ENCODE measurements at regions not wholly inside any gene's neighbourhood (a gene's known extent, or its start where the extent isn't known, plus 50 kb on each side); places are given as distances from the start of the nearest gene placed in this dataset.
"Not testable (repeated sequence)": the region's sequence is repeated elsewhere in the genome, so short reads cannot be mapped to it uniquely, and the experiment has no call there.

- not testable (repeated sequence) for DNase-seq (ENCODE audit: low read depth)
Measured at GRCh38 chr4:138622362-138622761, 380.2 kb upstream of the SLC7A11 start.

- DNase-seq (ENCODE audit: low read depth), result no peak
Measured at GRCh38 chr4:138616775-138617174, 374.6 kb upstream of the SLC7A11 start.

DNA sequence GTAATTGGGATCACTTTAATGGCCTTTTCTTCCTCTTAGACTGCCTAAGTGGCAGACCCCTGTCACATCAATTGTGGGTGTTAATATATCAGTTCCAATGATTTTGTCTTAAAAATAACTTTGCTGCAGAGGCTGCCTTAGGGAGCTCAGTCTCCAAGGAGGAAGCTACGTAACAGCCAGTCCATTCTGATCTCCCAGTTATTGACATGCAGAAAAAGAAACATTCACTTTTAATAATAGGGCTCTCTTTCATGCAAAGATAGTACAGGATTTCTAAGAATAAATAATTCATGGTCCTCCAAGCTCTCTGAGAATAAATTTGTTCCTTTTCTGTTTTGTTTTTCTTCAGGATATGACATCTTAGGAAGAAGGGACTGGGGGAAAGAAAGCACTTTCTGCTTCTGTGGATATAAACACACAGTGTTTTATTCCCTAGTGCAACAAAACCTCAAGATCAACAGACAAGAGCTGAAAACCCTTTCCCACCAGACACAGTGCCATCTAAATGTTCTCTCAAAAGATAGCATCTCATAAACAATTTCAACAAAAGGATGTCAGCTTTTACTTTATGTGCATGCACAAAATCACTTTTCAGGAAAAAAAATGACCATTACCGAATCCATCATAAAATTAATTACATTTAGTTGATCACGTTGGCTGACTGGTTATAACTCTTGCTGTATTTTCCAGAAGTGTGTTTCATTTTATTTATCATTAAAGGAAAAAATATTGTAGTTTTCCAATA is 372.4 kb upstream of the SLC7A11 start:
- no peak for DNase-seq (ENCODE audit: low read depth)

DNA sequence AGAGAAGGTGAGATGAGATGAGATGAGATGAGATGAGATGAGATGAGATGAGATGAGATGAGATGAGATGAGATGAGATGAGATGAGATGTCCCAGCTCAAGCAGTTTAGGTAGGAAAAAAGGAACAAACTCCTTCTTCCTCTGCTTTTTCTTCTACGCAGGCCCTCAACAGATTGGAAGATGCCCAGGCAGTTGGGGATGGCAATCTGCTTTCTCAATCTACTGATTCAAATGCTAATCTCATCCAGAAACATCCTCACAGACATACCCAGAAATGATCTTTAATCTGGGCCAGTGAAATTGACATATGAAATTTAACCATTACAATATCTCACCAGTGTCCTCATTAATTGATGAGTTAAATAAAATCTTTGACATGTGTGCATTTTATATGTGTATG is 370.3 kb upstream of the SLC7A11 start:
- no peak for DNase-seq (ENCODE audit: low read depth)

- no peak for DNase-seq (ENCODE audit: low read depth)
Measured at GRCh38 chr4:138611721-138612120, 369.6 kb upstream of the SLC7A11 start.

- DNase-seq (ENCODE audit: low read depth), result no peak
Measured at GRCh38 chr4:138611017-138611416, 368.9 kb upstream of the SLC7A11 start.

GRCh38 chr4:138609943-138610350 is 367.8 kb upstream of the SLC7A11 start:
- DNase-seq (ENCODE audit: low read depth), result no peak

DNA sequence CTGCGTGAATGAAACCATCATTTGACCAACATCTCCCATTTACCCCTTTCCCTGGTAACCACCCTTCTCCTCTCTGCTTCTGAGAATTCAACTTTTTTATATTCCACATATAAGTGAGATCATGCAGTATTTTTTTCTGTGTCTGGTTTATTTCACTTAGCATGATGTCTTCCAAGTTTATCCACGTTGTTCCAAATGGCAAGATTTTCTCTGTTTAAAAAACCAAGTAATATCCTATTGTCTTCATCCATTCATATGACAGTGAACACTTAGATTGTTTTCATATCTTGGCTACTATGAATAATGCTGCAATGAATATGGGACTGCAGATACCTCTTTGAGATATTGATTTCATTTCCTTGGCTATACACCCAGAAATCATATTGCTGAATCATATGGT is 362.4 kb upstream of the SLC7A11 start:
- DNase-seq (ENCODE audit: low read depth), result no peak

DNA sequence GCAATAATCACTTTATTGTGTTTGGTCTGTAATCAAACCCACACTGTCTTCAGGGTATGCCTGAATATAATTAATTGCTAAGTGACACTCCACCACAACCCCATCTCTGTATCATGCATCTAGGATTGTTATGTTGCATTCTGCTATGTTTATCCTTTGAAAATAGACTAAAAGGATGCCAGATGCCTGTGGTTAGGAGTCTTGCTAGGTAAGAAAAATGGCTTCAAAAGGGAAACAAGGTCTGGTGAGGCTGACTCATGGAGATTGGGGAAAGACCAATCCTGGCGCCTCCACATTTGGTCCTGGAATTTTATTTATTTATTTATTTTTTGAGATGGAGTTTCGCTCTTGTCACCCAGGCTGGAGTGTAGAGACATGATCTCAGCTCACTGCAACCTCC is 360.5 kb upstream of the SLC7A11 start:
- no peak for DNase-seq (ENCODE audit: low read depth)

DNA sequence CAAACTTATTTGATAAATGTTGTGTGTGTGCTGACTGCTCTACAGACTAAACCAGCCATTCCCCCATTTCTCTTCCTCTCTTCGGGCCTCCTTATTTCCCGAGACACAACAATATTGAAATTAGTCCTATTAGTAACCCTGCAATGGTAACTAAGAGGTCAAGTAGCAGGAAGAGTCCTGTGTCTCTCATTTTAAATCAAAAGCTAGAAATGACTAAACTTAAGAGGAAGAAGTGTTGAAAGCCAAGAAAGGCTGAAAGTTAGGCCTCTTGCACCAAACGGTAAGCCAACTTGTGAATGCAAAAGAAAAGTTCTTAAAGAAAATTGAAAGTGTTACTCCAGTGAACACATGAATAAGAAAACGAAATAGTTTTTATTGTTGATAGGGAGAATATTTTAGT is 357.8 kb upstream of the SLC7A11 start:
- DNase-seq (ENCODE audit: low read depth), result no peak

- no peak for DNase-seq (ENCODE audit: low read depth)
Measured at GRCh38 chr4:138598226-138598625, 356.1 kb upstream of the SLC7A11 start.

DNA sequence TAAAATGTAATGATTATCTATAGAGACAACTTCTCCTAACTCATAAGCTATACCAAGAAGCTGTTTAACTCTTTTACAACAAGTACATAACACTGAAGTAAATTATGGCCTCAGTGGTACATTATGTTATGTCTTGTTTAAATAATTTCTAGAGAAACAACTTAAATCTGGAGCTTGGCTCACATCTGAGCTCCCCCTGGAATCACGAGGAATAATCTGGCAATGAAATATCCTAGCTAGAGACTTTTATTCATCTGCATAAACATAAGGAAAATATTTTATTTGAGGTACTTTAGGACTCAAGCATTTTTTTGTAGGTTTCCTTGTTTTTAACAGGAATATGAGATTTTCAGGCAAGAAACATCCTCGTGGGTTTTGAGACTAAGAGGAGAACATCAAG is 354.7 kb upstream of the SLC7A11 start:
- no peak for DNase-seq (ENCODE audit: low read depth)

DNA sequence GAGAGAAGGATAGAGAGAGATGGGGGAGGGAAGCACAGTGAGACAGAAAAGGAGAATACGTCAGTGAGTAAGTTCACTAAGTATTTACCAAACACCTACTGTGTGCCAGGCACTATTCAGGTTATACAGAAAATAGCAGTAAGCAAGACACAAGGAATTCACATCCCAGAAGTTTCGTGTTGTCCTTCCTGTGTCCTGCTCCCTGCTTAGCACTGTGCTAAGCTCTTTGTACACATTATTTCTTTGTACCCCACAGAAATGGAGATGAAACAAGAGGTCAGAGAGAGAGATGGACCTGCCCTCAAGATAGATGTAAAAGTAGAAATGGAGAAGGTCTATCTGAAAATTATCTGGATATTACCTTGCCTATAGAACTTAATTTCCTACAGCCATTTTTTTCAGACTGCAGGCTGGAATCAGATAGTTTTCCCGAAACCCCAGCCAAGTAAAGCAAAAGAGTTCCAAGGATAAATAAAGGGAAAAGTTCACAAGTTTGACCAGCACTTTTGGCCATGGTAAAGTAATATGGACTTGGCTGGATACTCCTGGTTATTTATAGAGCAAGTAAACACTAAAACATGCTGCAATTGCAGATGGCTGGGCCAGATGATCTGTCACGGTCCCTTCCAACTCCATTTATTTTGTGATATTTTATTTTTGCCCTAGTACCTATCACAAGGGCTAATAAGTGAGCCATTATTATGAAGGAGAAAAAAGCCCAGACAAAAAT is 353.7 kb upstream of the SLC7A11 start:
- no peak for DNase-seq (ENCODE audit: low read depth)

DNA sequence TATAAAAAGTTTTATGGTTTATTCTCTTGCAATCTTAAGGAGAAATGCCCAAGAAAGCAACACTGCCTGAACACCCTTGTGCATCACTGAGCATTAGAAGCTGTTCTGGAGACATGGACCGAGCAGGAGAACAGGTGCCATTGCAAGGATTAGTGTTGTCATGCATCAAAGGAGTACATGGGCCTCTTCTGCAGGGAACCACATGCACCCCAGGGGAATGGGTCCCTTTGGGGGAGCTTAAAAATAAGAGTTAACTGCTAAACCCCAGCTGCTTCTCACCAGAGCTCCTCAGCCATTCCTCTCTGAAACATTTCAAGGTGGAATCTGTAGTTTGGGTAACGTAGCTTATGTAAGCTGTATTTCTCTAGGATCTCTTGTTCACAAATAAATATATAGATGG is 353.0 kb upstream of the SLC7A11 start:
- no peak for DNase-seq (ENCODE audit: low read depth)

GRCh38 chr4:138592796-138593195 is 350.6 kb upstream of the SLC7A11 start:
- no peak for DNase-seq (ENCODE audit: low read depth)

DNA sequence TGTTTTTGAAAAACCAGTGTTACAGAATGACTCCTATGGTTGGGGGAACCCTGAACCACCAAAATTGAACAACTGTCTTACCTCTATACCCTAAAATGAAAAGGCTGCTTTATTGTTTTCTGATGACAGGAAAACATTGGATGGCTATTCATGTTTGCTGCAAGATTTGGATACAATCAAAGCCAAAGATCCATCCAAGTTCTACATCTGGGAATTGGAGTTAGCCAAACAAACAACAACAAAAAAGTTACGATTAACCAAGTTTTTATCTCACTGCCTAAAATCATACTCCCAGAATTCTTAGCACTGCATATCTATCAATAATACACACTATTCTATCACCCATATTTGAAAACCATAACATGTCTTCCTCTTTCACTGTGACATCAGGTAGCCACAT is 349.7 kb upstream of the SLC7A11 start:
- DNase-seq (ENCODE audit: low read depth), result no peak

GRCh38 chr4:138588501-138588900 is 346.4 kb upstream of the SLC7A11 start:
- DNase-seq (ENCODE audit: low read depth), result no peak

DNA sequence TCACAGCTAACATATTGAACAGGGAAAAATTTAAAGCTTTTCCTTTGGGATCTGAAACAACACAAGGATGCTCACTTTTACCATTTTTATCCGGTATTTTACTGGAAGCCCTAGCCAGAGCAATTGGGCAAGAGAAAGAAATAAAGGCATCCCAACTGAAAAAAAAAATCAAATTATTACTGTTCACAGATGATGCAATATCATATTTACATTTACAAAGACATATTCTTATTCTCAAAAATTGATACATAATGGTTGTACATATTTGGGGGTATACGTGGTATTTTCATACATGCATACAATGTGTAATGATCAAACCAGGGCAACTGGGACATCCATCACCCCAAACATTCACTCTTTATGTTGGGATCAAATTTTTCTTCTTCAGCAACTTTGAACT is 337.0 kb upstream of the SLC7A11 start:
- no peak for DNase-seq (ENCODE audit: low read depth)

DNA sequence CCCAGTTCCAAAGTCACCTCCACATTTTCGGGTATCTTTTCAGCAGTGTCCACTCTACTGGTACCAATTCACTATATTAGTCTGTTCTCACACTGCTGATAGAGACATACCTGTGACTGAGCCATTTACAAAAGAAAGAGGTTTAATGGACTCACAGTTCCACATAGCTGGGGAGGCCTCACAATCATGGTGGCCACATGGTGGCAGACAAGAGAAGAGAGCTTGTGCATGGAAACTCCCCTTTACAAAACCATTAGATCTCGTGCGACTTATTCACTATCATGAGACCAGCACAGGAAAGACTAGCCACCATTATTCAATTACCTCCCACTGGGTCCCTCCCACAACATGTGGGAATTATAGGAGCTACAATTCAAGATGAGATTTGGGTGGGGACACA is 335.7 kb upstream of the SLC7A11 start:
- not testable (repeated sequence) for DNase-seq (ENCODE audit: low read depth)

DNA sequence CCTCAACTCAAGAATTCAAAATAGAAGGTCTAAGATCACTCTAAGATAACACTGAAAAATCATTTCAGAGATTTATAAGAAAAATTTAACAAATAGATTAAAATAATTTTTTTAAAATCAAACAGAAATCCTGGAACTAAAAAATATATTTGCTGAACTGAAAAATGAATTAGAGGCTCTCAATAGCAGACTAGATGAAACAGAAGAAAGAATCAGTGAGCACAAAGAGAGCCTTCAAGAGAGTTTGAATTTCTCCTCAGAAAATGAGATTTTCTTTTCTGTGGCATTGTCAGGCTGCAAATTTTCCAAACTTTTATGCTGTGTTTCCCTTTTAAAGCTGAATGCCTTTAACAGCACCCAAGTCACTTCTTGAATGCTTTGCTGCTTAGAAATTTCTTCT is 335.0 kb upstream of the SLC7A11 start:
- no peak for DNase-seq (ENCODE audit: low read depth)

DNA sequence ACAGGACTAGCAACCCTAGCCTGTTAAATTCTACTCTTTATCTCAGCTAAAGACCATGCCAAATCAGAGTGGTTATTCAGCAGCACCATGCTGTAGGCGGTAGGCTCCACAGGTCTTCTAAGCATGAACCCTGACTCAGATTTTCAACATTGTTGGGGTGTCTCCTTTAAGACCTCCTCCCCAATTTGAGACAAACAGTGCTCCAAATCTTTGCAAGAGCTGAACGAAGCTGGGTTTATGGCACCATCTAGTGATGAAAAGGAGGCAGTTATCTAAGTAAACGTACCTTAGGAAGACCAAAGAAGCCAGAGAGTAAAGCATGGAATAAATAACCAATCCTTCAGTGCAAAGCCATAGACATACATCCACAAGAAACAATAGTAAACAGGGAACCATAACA is 334.5 kb upstream of the SLC7A11 start:
- DNase-seq (ENCODE audit: low read depth), result no peak

DNA sequence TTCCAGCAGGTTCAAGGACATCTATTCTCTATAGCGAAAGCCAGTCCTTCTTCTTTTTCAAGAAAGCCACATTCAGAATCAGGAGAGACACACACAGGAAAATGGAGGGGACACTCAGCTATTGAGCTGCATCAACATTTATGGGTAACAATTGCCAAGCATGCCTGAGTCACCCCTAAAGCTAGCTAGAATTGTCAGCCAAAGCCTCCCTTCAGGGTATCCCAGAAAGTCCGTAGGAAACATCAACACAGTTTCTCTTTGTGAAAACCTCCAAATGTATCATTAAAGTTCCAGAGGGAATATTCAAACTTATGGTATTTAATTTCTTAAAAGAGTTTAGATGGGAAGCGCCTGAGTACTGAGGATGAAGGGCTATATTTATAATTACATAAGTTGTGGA is 331.1 kb upstream of the SLC7A11 start:
- no peak for DNase-seq (ENCODE audit: low read depth)

DNA sequence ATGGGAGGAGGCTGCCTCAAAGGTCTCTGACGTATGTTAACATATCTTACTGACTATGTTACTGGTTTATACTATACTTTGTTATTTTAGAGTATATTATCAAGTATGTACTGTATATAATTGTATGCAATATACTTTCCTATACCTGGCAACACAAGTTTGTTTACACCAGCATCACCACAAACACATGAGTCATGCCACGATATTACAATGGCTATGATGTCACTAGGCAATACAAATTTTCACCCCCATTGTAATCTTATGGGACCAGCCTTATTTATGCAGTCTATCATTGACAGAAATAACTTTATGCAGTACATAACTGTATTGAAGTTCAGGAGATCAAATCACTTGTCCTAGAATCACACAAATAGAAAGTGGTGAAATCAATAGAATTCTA is 329.9 kb upstream of the SLC7A11 start:
- no peak for DNase-seq (ENCODE audit: low read depth)

GRCh38 chr4:138567696-138568095 is 325.5 kb upstream of the SLC7A11 start:
- no peak for DNase-seq (ENCODE audit: low read depth)
